GM10248 (cell line): ENCODE measurements at regions not wholly inside any gene's neighbourhood (a gene's known extent, or its start where the extent isn't known, plus 50 kb on each side); places are given as distances from the start of the nearest gene placed in this dataset.

Source experiments
- CTCF ChIA-PET: fragments of 300-600 bp; sonication (Branson Sonifier 250); formaldehyde crosslinking; extraction: SDS; loops from one replicate; lab custom pipeline; 2021; ENCODE audit warnings: antibody characterized with exemption; lab: Yijun Ruan, JAX
- POLR2A ChIA-PET: fragments of 350-650 bp; sonication (Branson Sonifier 250); formaldehyde crosslinking; extraction: SDS; loops from one replicate; lab custom pipeline; 2020; ENCODE audit warnings: antibody characterized with exemption; lab: Yijun Ruan, JAX
- DNase-seq: peaks from one replicate; pipeline ENCODE4 v3.0.0; 2012; ENCODE audit errors: extremely low spot score
- CTCF ChIP-seq: IDR thresholded peaks from 2 replicates; pipeline ENCODE4 v1.5.1; 2012; ENCODE audit warnings: mild to moderate bottlenecking, low read depth; ENCODE audit errors: extremely low read depth, missing control alignments, control extremely low read depth

- ChIA-PET CTCF (no interaction called here), POLR2A (no interaction called here)
- TF ChIP-seq CTCF = no peak
- DNase-seq = no peak
Measured at GRCh38 chr16:59397638-59398037, 663.5 kb upstream of the GOT2 start.

GRCh38 chr16:59394526-59394925 is 660.4 kb upstream of the GOT2 start:
- ChIA-PET CTCF (interaction anchor here (1.4 kb wide), 1 partner anchor 11 kb away, joined by 4 read pairs; no protein-coding TSS in a partner anchor), POLR2A (no interaction called here)
- no peak for DNase-seq
- no peak for TF ChIP-seq CTCF

- no peak for DNase-seq
- TF ChIP-seq CTCF = no peak
- ChIA-PET POLR2A (no interaction called here), CTCF (interaction anchor here (1.5 kb wide), 1 partner anchor 19 kb away, joined by 3 read pairs; no protein-coding TSS in a partner anchor)
Measured at GRCh38 chr16:59392911-59393310, 658.8 kb upstream of the GOT2 start.

GRCh38 chr16:59391617-59392364 is 657.7 kb upstream of the GOT2 start:
- no peak for TF ChIP-seq CTCF
- ChIA-PET POLR2A (no interaction called here), CTCF (interaction anchor here (0.7 to 1.5 kb wide), 2 partner anchors 18 to 21 kb away, joined by 3 read pairs; no protein-coding TSS in a partner anchor)
- no peak for DNase-seq

GRCh38 chr16:59385959-59386358 is 651.8 kb upstream of the GOT2 start:
- ChIA-PET POLR2A (no interaction called here), CTCF (no interaction called here)
- TF ChIP-seq CTCF = no peak
- no peak for DNase-seq

GRCh38 chr16:59385491-59385890 is 651.4 kb upstream of the GOT2 start:
- no peak for TF ChIP-seq CTCF
- ChIA-PET CTCF (no interaction called here), POLR2A (no interaction called here)
- DNase-seq = no peak
